ENCODE measurements at regions not wholly inside any gene's neighbourhood (a gene's known extent, or its start where the extent isn't known, plus 50 kb on each side); places are given as distances from the start of the nearest gene placed in this dataset.

DNA sequence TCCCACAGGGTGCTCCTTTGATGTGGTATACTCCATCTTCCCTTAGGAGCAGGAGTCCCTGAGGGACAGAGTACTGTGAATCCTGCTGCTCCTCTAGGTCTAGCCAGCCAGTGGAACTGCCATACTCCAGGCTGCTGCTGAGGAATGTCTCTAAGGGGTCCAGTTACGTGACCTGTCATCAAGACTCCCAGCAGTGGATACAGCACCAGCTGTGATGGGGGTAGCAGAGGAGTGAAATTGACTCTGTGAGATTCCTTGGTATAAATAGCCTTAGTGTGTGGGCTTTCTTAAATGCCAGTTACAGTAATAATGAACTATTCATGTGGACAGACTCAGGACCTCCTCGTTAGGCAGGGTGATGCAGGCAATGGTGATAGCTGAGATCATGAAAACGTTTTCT is 140.4 kb upstream of the LUZP2 start:
- no peak overlapping the region for H3K9ac ChIP-seq (ENCODE audit: low read depth, low read length, poor library complexity)
- H2BK15ac ChIP-seq (ENCODE audit: low read length), result no peak overlapping the region
- H3K4me1 ChIP-seq (ENCODE audit: control insufficient read depth in 2 of 2, insufficient read depth in 1 of 2, low read depth in 1 of 2, low read length in 2 of 2), result no peaks in the 10 kb centered on the region
- H3K18ac ChIP-seq (ENCODE audit: low read length), result no peak overlapping the region
- no peak overlapping the region for H3K4me3 ChIP-seq (ENCODE audit: low read length in 2 of 2)
- H3K79me1 ChIP-seq (ENCODE audit: low read depth, low read length), result no peaks in the 10 kb centered on the region
- no peak overlapping the region for H2BK5ac ChIP-seq (ENCODE audit: low read length)
- no peak overlapping the region for H2AFZ ChIP-seq (ENCODE audit: low read length)
- H2AK5ac ChIP-seq (ENCODE audit: low read depth, low read length), result no peak overlapping the region
- DNase-seq (ENCODE audit: low spot score), result no peak
- no CpG with 5 or more reads among the region's 3 CpGs for whole genome bisulfite sequencing, 2 donors (ENCODE audit: extremely low coverage in 2 of 2, insufficient read length in 2 of 2, insufficient replicate concordance in 1 of 2)
- H3K27ac ChIP-seq (replicated peaks; ENCODE audit: low read length), result no peak overlapping the region
- no peak overlapping the region for H3K4ac ChIP-seq (ENCODE audit: low read length)
- H3K23ac ChIP-seq (ENCODE audit: low read depth, low read length, poor library complexity), result no peak overlapping the region
- no peak overlapping the region for H4K91ac ChIP-seq (ENCODE audit: low read depth, low read length, poor library complexity)
- H3K9me3 ChIP-seq (replicated peaks in 1 of 2; ENCODE audit: control insufficient read depth in 2 of 2, insufficient read depth in 1 of 2, low read depth in 1 of 2, low read length in 2 of 2), result no peaks in the 10 kb centered on the region
- H3K36me3 ChIP-seq (replicated peaks in 1 of 2; ENCODE audit: control insufficient read depth in 2 of 2, insufficient read depth in 2 of 2, low read length in 2 of 2), result no peaks in the 10 kb centered on the region
- no peak overlapping the region for H4K8ac ChIP-seq (ENCODE audit: low read depth, low read length)
- H2BK120ac ChIP-seq (ENCODE audit: low read depth, low read length), result no peak overlapping the region
- no peaks in the 10 kb centered on the region for H3K27me3 ChIP-seq (ENCODE audit: control insufficient read depth in 3 of 3, insufficient read depth in 3 of 3, low read depth in 1 of 3, low read length in 3 of 3)
- no peak overlapping the region for H3K14ac ChIP-seq (ENCODE audit: low read length)
- no peak overlapping the region for H3K4me2 ChIP-seq (ENCODE audit: insufficient read depth, low read length, poor library complexity, severe bottlenecking)
- H2BK12ac ChIP-seq (ENCODE audit: low read length), result no peak overlapping the region

DNA sequence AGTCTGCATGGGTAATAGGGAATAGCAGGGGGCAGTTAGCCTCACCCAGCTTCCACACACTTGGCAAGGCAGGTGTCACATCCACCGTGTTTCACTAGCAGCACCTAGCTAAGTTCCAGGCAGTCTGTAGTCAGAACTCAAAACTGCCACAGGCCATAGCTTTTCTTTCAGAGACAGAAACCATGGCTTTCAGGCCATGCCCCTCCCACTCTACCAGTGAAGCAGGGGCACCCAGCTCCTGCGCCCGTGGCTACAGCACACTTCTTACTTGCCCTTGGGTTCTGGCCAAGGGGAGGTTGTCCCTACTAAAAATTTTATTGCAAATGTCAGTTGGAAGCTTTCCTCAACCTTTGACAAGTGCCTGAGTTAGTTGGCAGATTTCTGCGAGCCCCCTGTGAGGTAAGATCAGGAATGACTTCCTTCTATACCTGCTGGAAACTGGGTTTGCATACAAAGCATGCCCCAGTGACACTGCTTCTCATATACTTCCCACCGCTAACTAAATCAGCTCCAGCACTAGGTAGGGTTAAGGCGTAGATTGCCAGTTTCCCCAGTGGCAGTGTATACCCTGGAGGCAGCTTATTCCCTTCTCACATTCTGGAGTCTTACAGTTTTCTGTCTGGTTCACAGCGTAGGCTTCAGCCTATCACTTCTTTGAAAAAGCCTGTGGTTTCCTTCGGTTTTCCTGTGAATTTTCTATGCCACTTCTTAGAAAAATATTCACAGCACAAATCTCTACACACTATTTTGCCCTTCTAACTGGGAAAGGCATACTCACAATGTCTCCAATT is 139.0 kb upstream of the LUZP2 start:
- H3K14ac ChIP-seq (ENCODE audit: low read length), result no peak overlapping the region
- H3K9ac ChIP-seq (ENCODE audit: low read depth, low read length, poor library complexity), result no peak overlapping the region
- H3K4ac ChIP-seq (ENCODE audit: low read length), result no peak overlapping the region
- H3K18ac ChIP-seq (ENCODE audit: low read length), result no peak overlapping the region
- no peak overlapping the region for H2BK5ac ChIP-seq (ENCODE audit: low read length)
- H3K79me1 ChIP-seq (ENCODE audit: low read depth, low read length), result no peaks in the 10 kb centered on the region
- no peaks in the 10 kb centered on the region for H3K27me3 ChIP-seq (ENCODE audit: control insufficient read depth in 3 of 3, insufficient read depth in 3 of 3, low read depth in 1 of 3, low read length in 3 of 3)
- no peak overlapping the region for H2BK15ac ChIP-seq (ENCODE audit: low read length)
- no peak overlapping the region for H2BK120ac ChIP-seq (ENCODE audit: low read depth, low read length)
- no peak overlapping the region for H3K4me3 ChIP-seq (ENCODE audit: low read length in 2 of 2)
- H3K23ac ChIP-seq (ENCODE audit: low read depth, low read length, poor library complexity), result no peak overlapping the region
- H2AK5ac ChIP-seq (ENCODE audit: low read depth, low read length), result no peak overlapping the region
- H3K4me1 ChIP-seq (ENCODE audit: control insufficient read depth in 2 of 2, insufficient read depth in 1 of 2, low read depth in 1 of 2, low read length in 2 of 2), result no peaks in the 10 kb centered on the region
- no peak overlapping the region for H3K4me2 ChIP-seq (ENCODE audit: insufficient read depth, low read length, poor library complexity, severe bottlenecking)
- H4K8ac ChIP-seq (ENCODE audit: low read depth, low read length), result no peak overlapping the region
- no peaks in the 10 kb centered on the region for H3K36me3 ChIP-seq (replicated peaks in 1 of 2; ENCODE audit: control insufficient read depth in 2 of 2, insufficient read depth in 2 of 2, low read length in 2 of 2)
- H4K91ac ChIP-seq (ENCODE audit: low read depth, low read length, poor library complexity), result no peak overlapping the region
- DNase-seq (ENCODE audit: low spot score), result no peak
- H3K27ac ChIP-seq (replicated peaks; ENCODE audit: low read length), result no peak overlapping the region
- H2AFZ ChIP-seq (ENCODE audit: low read length), result no peak overlapping the region
- no peak overlapping the region for H2BK12ac ChIP-seq (ENCODE audit: low read length)
- WGBS, 2 donors (ENCODE audit: extremely low coverage in 2 of 2, insufficient read length in 2 of 2, insufficient replicate concordance in 1 of 2), result no CpG with 5 or more reads among the region's 8 CpGs
- H3K9me3 ChIP-seq (replicated peaks in 1 of 2; ENCODE audit: control insufficient read depth in 2 of 2, insufficient read depth in 1 of 2, low read depth in 1 of 2, low read length in 2 of 2), result no peaks in the 10 kb centered on the region

- no peak overlapping the region for H3K9ac ChIP-seq (ENCODE audit: low read depth, low read length, poor library complexity)
- no peak overlapping the region for H2AFZ ChIP-seq (ENCODE audit: low read length)
- no peak overlapping the region for H4K91ac ChIP-seq (ENCODE audit: low read depth, low read length, poor library complexity)
- H4K8ac ChIP-seq (ENCODE audit: low read depth, low read length), result no peak overlapping the region
- no peak overlapping the region for H3K23ac ChIP-seq (ENCODE audit: low read depth, low read length, poor library complexity)
- no peaks in the 10 kb centered on the region for H3K27me3 ChIP-seq (ENCODE audit: control insufficient read depth in 3 of 3, insufficient read depth in 3 of 3, low read depth in 1 of 3, low read length in 3 of 3)
- H3K4me1 ChIP-seq (ENCODE audit: control insufficient read depth in 2 of 2, insufficient read depth in 1 of 2, low read depth in 1 of 2, low read length in 2 of 2), result no peaks in the 10 kb centered on the region
- no peak overlapping the region for H2AK5ac ChIP-seq (ENCODE audit: low read depth, low read length)
- H3K27ac ChIP-seq (replicated peaks; ENCODE audit: low read length), result no peak overlapping the region
- no peak overlapping the region for H2BK120ac ChIP-seq (ENCODE audit: low read depth, low read length)
- no peak overlapping the region for H3K4ac ChIP-seq (ENCODE audit: low read length)
- H3K14ac ChIP-seq (ENCODE audit: low read length), result no peak overlapping the region
- H3K4me2 ChIP-seq (ENCODE audit: insufficient read depth, low read length, poor library complexity, severe bottlenecking), result no peak overlapping the region
- no peak overlapping the region for H3K4me3 ChIP-seq (ENCODE audit: low read length in 2 of 2)
- H2BK15ac ChIP-seq (ENCODE audit: low read length), result no peak overlapping the region
- no peak overlapping the region for H2BK12ac ChIP-seq (ENCODE audit: low read length)
- no peaks in the 10 kb centered on the region for H3K36me3 ChIP-seq (replicated peaks in 1 of 2; ENCODE audit: control insufficient read depth in 2 of 2, insufficient read depth in 2 of 2, low read length in 2 of 2)
- no peak overlapping the region for H2BK5ac ChIP-seq (ENCODE audit: low read length)
- H3K79me1 ChIP-seq (ENCODE audit: low read depth, low read length), result no peaks in the 10 kb centered on the region
- no CpG with 5 or more reads among the region's 1 CpG for WGBS, 2 donors (ENCODE audit: extremely low coverage in 2 of 2, insufficient read length in 2 of 2, insufficient replicate concordance in 1 of 2)
- no peak overlapping the region for H3K18ac ChIP-seq (ENCODE audit: low read length)
- no peaks in the 10 kb centered on the region for H3K9me3 ChIP-seq (replicated peaks in 1 of 2; ENCODE audit: control insufficient read depth in 2 of 2, insufficient read depth in 1 of 2, low read depth in 1 of 2, low read length in 2 of 2)
- no peak for DNase-seq (ENCODE audit: low spot score)
Measured at GRCh38 chr11:24372491-24372890, 124.4 kb upstream of the LUZP2 start.

DNA sequence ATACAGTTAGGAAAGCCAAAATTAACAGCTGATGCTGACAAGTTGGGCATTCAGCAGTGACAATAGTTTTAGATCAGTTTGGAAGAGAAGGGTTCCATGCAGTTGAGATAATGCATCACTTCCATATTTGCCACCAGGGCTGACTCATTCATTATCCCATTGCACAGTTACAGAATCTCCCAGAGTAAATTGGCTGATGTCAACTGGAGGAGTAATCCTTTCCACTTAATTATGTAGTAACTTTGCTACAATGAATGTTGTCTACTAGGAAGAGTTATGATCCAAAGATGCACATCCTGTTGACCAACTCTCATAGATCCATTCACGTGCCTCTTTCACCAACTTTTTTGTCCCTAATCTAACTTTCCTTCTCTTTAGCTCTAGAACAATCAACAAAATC is 123.3 kb upstream of the LUZP2 start:
- Histone ChIP-seq H2BK5ac (ENCODE audit: low read length) (no peak overlapping the region), H3K4me1 (ENCODE audit: control insufficient read depth in 2 of 2, insufficient read depth in 1 of 2, low read depth in 1 of 2, low read length in 2 of 2) (no peaks in the 10 kb centered on the region), H4K91ac (ENCODE audit: low read depth, low read length, poor library complexity) (no peak overlapping the region), H3K9ac (ENCODE audit: low read depth, low read length, poor library complexity) (no peak overlapping the region), H2BK12ac (ENCODE audit: low read length) (no peak overlapping the region), H3K27ac (replicated peaks; ENCODE audit: low read length) (no peak overlapping the region), H3K18ac (ENCODE audit: low read length) (no peak overlapping the region), H3K79me1 (ENCODE audit: low read depth, low read length) (no peaks in the 10 kb centered on the region), H2AFZ (ENCODE audit: low read length) (no peak overlapping the region), H2BK15ac (ENCODE audit: low read length) (no peak overlapping the region), H3K4ac (ENCODE audit: low read length) (no peak overlapping the region), H4K8ac (ENCODE audit: low read depth, low read length) (no peak overlapping the region), H3K36me3 (replicated peaks in 1 of 2; ENCODE audit: control insufficient read depth in 2 of 2, insufficient read depth in 2 of 2, low read length in 2 of 2) (no peaks in the 10 kb centered on the region), H2BK120ac (ENCODE audit: low read depth, low read length) (no peak overlapping the region), H3K4me3 (ENCODE audit: low read length in 2 of 2) (no peak overlapping the region), H3K4me2 (ENCODE audit: insufficient read depth, low read length, poor library complexity, severe bottlenecking) (no peak overlapping the region), H3K14ac (ENCODE audit: low read length) (no peak overlapping the region), H3K9me3 (replicated peaks in 1 of 2; ENCODE audit: control insufficient read depth in 2 of 2, insufficient read depth in 1 of 2, low read depth in 1 of 2, low read length in 2 of 2) (no peaks in the 10 kb centered on the region), H2AK5ac (ENCODE audit: low read depth, low read length) (no peak overlapping the region), H3K27me3 (ENCODE audit: control insufficient read depth in 3 of 3, insufficient read depth in 3 of 3, low read depth in 1 of 3, low read length in 3 of 3) (no peaks in the 10 kb centered on the region), H3K23ac (ENCODE audit: low read depth, low read length, poor library complexity) (no peak overlapping the region)
- whole genome bisulfite sequencing, 2 donors (ENCODE audit: extremely low coverage in 2 of 2, insufficient read length in 2 of 2, insufficient replicate concordance in 1 of 2), result no CpG with 5 or more reads among the region's 1 CpG
- no peak for DNase-seq (ENCODE audit: low spot score)
